ENCODE measurements at regions not wholly inside any gene's neighbourhood (a gene's known extent, or its start where the extent isn't known, plus 50 kb on each side); places are given as distances from the start of the nearest gene placed in this dataset.

DNA sequence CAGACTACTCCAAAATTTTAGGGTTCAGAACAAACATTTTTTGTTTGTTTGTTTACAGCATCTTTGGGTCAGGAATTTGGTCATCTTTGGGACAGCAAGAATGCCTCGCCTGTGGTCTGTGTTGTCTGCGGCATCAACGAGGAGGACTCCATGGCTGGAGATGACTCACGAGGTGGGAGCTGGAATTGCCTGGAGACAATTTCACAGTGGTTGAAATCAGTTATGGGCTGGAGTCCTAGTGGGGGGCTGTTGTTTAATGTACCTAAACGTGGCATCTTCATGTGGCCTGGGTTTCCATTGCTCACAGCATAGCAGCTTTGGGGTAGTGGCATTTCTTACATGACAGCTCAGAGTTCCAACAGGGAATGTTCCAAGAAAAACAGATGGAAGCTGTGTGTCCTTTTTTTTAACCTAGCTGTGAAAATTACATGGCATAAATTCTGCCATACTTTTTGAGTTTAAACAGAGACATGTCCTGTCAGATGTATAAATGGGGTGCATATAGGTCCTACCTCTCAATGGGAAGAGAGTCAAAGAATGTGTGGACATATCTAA is 507.3 kb upstream of the CBLB start:
- no peak overlapping the region for H3K27ac ChIP-seq
- TF ChIP-seq ZFX (IDR thresholded peaks at IDR 0.05; ENCODE audit: borderline replicate concordance) = no peak
- TF ChIP-seq, protein P1, sequence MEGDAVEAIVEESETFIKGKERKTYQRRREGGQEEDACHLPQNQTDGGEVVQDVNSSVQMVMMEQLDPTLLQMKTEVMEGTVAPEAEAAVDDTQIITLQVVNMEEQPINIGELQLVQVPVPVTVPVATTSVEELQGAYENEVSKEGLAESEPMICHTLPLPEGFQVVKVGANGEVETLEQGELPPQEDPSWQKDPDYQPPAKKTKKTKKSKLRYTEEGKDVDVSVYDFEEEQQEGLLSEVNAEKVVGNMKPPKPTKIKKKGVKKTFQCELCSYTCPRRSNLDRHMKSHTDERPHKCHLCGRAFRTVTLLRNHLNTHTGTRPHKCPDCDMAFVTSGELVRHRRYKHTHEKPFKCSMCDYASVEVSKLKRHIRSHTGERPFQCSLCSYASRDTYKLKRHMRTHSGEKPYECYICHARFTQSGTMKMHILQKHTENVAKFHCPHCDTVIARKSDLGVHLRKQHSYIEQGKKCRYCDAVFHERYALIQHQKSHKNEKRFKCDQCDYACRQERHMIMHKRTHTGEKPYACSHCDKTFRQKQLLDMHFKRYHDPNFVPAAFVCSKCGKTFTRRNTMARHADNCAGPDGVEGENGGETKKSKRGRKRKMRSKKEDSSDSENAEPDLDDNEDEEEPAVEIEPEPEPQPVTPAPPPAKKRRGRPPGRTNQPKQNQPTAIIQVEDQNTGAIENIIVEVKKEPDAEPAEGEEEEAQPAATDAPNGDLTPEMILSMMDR (IDR thresholded peaks at IDR 0.05) = no peak

DNA sequence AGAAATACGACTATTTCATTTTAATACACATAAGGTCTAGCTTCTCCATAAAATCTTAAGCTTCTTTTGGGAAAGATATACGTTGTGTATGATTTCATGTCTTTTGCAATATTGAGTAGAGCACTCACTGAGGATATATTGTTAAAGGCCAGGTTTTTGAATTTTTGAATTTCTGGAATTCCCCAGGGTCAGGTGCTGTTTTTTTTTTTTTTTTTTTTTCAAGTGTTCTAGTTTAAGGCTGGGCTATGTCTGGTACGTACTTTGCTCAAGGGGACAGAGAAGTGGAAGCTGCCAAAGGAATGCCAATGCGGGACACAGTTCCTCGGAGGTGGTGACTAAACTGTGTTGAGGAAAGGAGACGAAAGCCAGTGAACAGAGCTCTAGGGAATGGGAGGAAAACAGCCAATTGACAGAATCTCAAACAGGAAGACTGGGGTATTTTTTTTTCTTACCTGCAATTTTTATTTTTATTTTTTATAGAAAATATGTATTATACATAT is 510.5 kb upstream of the CBLB start:
- TF ChIP-seq ZFX (IDR thresholded peaks at IDR 0.05; ENCODE audit: borderline replicate concordance) = no peak
- TF ChIP-seq, protein P1 (IDR thresholded peaks at IDR 0.05) = no peak

DNA sequence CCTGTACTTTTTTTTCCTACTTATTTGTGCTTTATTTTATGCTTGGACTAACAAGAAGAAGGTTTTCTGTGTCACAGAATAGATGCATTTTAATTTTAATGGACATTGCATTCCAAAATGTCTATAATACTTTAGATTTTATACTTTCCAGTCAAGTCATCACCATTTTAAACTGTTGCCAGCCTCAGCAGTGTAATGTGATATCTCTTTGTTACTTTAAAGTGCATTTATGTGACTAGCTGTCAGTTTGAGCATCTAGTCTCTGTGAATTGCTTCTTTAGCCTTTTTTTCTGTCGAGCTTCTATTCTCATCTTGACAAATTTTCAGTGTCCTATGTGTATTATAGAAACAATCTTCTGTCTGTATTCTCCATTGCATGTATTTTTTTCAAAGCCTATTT is 511.4 kb upstream of the CBLB start:
- no peak for TF ChIP-seq ZFX (IDR thresholded peaks at IDR 0.05; ENCODE audit: borderline replicate concordance)
- TF ChIP-seq, protein P1 (IDR thresholded peaks at IDR 0.05) = no peak
- H3K27ac ChIP-seq = no peak overlapping the region

More for the DNA sequence above, 510.5 kb upstream of the CBLB start:
- H3K27ac ChIP-seq = no peak overlapping the region

DNA sequence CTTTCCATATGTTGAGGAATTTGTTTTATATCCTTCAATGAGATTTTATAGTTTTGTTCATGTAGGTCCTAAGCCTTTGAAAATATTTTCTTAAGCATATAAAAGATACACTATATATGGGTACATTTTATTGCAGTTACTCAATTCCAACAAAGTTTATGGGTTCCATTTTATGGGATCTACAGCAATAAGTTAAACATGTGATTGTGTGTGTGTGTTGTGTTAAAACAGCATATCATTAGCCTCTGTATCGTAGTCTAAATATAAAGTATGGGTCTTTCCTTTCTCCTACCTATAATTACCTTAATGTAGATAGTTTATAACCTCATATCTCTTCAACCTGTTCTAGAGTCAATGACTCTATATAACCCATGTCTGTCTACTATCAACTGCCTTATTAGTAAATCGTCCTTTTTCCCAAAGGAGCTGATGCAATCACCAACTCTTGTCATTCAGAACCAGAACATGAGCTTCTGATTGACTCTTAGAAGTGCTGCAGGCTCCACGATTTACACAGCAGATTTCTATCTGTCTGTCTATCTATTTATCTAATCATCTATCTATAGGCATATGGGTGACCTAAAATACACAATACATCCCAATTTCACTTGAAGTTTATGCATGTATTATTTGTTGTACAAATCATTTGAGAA is 512.6 kb upstream of the CBLB start:
- no peak overlapping the region for H3K27ac ChIP-seq
- TF ChIP-seq ZFX (IDR thresholded peaks at IDR 0.05; ENCODE audit: borderline replicate concordance) = no peak
- TF ChIP-seq, protein P1 (IDR thresholded peaks at IDR 0.05) = no peak

DNA sequence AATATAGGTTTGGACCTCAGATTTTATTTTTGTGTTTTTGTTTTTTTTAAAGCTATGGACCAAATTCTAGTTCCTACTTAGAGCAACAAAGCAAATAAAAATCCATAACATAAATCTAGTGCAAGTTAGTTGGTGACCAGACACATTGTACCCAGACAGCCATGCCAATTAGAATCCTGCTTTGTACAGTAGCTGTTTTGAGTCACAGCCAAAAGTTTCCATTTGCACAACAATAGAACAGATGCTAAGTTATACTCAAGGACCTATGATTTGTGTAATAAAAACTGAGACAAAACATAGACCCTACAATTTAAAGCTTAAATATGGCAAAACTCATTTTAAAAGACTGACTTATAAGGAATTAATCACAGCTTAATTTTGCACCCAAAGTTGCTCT is 513.1 kb upstream of the CBLB start:
- TF ChIP-seq ZFX (IDR thresholded peaks at IDR 0.05; ENCODE audit: borderline replicate concordance) = no peak
- TF ChIP-seq, protein P1 (IDR thresholded peaks at IDR 0.05) = no peak
- no peak overlapping the region for H3K27ac ChIP-seq

DNA sequence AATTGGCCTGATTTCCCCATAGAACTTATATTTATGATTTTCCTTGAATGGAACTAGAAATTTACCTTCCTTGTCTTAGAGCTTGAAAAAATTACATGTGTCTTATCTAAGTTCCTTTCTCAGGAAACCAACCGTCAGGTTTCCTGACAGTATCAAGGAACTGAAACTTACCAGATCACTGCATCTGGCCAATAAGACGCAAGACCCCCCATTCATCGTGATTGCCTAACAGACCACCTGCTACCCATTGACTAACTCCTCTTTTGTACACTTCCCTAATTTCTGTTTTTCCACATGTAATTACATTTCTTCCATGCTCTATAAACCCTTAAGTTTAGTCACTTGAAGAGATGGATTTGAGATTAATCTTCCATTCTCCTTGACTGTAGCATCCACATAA is 517.2 kb upstream of the CBLB start:
- TF ChIP-seq, protein P1 (IDR thresholded peaks at IDR 0.05) = no peak
- TF ChIP-seq ZFX (IDR thresholded peaks at IDR 0.05; ENCODE audit: borderline replicate concordance) = no peak
- H3K27ac ChIP-seq = no peak overlapping the region

DNA sequence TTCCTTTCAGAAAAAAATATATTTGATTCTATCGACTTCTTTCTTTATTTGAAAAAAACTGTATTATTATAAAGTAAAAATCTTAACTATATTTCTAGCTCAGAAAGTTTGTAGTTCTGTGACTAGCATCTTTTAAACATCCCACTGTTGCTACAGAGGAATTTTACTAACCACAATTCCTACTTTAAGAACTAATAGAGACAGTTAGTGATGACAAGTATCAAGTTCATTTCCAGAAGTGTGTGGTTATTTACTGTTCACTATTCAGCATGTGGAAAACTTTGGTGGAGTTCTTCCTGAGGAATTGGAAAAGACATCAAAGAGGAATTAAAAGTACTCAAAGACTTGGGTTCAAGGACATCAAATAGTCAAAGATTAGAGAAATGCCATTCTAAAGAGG is 524.1 kb upstream of the CBLB start:
- TF ChIP-seq ZFX (IDR thresholded peaks at IDR 0.05; ENCODE audit: borderline replicate concordance) = no peak
- TF ChIP-seq, protein P1 (IDR thresholded peaks at IDR 0.05) = no peak
- no peak overlapping the region for H3K27ac ChIP-seq

Data from 22Rv1 (cell line).